ENCODE measurements at regions not wholly inside any gene's neighbourhood (a gene's known extent, or its start where the extent isn't known, plus 50 kb on each side); places are given as distances from the start of the nearest gene placed in this dataset.

- TF ChIP-seq POLR2A (IDR thresholded peaks at IDR 0.05): no peak
- TF ChIP-seq, protein P1, sequence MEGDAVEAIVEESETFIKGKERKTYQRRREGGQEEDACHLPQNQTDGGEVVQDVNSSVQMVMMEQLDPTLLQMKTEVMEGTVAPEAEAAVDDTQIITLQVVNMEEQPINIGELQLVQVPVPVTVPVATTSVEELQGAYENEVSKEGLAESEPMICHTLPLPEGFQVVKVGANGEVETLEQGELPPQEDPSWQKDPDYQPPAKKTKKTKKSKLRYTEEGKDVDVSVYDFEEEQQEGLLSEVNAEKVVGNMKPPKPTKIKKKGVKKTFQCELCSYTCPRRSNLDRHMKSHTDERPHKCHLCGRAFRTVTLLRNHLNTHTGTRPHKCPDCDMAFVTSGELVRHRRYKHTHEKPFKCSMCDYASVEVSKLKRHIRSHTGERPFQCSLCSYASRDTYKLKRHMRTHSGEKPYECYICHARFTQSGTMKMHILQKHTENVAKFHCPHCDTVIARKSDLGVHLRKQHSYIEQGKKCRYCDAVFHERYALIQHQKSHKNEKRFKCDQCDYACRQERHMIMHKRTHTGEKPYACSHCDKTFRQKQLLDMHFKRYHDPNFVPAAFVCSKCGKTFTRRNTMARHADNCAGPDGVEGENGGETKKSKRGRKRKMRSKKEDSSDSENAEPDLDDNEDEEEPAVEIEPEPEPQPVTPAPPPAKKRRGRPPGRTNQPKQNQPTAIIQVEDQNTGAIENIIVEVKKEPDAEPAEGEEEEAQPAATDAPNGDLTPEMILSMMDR (IDR thresholded peaks at IDR 0.05 in 8 of 11, conservative IDR thresholded peaks at IDR 0.05 in 3 of 11): no peak
Measured at GRCh38 chr2:194328456-194328855, 1328.6 kb upstream of the SLC39A10 start.

Data from spleen (tissue), 7 donors.